Neural cell (in vitro differentiated cells): ENCODE measurements at regions not wholly inside any gene's neighbourhood (a gene's known extent, or its start where the extent isn't known, plus 50 kb on each side); places are given as distances from the start of the nearest gene placed in this dataset.

Source experiments
- H2AFZ ChIP-seq: fragments of 200-600, 300-800 bp; sonication (generic), shearing (Covaris generic); 2 replicates; pipeline ENCODE4 v1.6.0; 2014; ENCODE audit warnings: low read depth, mild to moderate bottlenecking, antibody characterized with exemption, low read length, moderate library complexity
- H3F3A ChIP-seq: fragments of 200-600 bp; shearing (Covaris generic); 2 replicates; pipeline ENCODE4 v1.6.1; 2016; ENCODE audit warnings: mild to moderate bottlenecking, moderate library complexity, mixed read lengths, antibody characterized with exemption, low read length; ENCODE audit not compliant: insufficient read depth, poor library complexity, severe bottlenecking
- H3K27ac ChIP-seq: fragments of 200-600, 300-800 bp; sonication (generic), shearing (Covaris generic); 2 replicates; pipeline ENCODE4 v1.5.1; 2014; ENCODE audit warnings: mild to moderate bottlenecking, low read length, moderate library complexity
- H3K27me3 ChIP-seq: fragments of 300-800, 200-600 bp; sonication (generic), shearing (Covaris generic); 2 replicates; pipeline ENCODE4 v1.6.0; 2014; ENCODE audit warnings: mild to moderate bottlenecking, low read depth, low read length, moderate library complexity; ENCODE audit not compliant: insufficient read depth
- H3K36me3 ChIP-seq: fragments of 300-800, 200-600 bp; sonication (generic), shearing (Covaris generic); 2 replicates; pipeline ENCODE4 v1.5.1; 2014; ENCODE audit warnings: mild to moderate bottlenecking, antibody characterized with exemption, low read length, moderate library complexity; ENCODE audit not compliant: insufficient read depth
- H3K4me2 ChIP-seq: fragments of 300-800, 200-600 bp; sonication (generic), shearing (Covaris generic); 2 replicates; pipeline ENCODE4 v1.6.0; 2014; ENCODE audit warnings: mild to moderate bottlenecking, low read length
- H3K4me3 ChIP-seq: fragments of 300-800, 200-600 bp; sonication (generic), shearing (Covaris generic); 2 replicates; pipeline ENCODE4 v1.5.1; 2014; ENCODE audit warnings: mild to moderate bottlenecking, low read length, moderate library complexity
- H3K79me2 ChIP-seq: fragments of 200-600 bp; shearing (Covaris generic); replicated peaks from 2 replicates; pipeline ENCODE4 v1.6.0; 2014; ENCODE audit warnings: mild to moderate bottlenecking, low read length, moderate library complexity; ENCODE audit not compliant: insufficient read depth
- H3K9ac ChIP-seq: fragments of 300-800, 200-600 bp; sonication (generic), shearing (Covaris generic); 2 replicates; pipeline ENCODE4 v1.6.1; 2016; ENCODE audit warnings: mild to moderate bottlenecking, low read length, mixed read lengths
- H3K9me2 ChIP-seq: fragments of 200-600 bp; shearing (Covaris generic); 2 replicates; pipeline ENCODE4 v1.6.1; 2016; ENCODE audit warnings: mild to moderate bottlenecking, low read length, mixed read lengths; ENCODE audit not compliant: insufficient read depth
- H3K9me3 ChIP-seq: fragments of 200-600, 300-800 bp; sonication (generic), shearing (Covaris generic); 2 replicates; pipeline ENCODE4 v1.6.1; 2016; ENCODE audit warnings: mild to moderate bottlenecking, mixed run types, low read length, moderate library complexity, mixed read lengths
- H4K20me1 ChIP-seq: fragments of 200-600 bp; shearing (Covaris generic); 2 replicates; pipeline ENCODE4 v1.6.1; 2016; ENCODE audit warnings: mild to moderate bottlenecking, mixed run types; ENCODE audit not compliant: insufficient read depth
- EP300 ChIP-seq: fragments of 450-650 bp; conservative IDR thresholded peaks from 2 replicates; pipeline ENCODE4 v1.6.1; 2014; ENCODE audit warnings: antibody characterized with exemption, mild to moderate bottlenecking, moderate library complexity; ENCODE audit not compliant: poor library complexity, severe bottlenecking
- EZH2 ChIP-seq: fragments of 200-600, 300-800 bp; shearing (Covaris generic), sonication (generic); IDR thresholded peaks from 2 replicates; pipeline ENCODE4 v1.6.1; 2014; ENCODE audit warnings: antibody characterized with exemption, low read length, borderline replicate concordance, mild to moderate bottlenecking; ENCODE audit not compliant: insufficient read depth, poor library complexity, severe bottlenecking
- MXI1 ChIP-seq: fragments of 450-650 bp; conservative IDR thresholded peaks from 2 replicates; pipeline ENCODE4 v1.6.1; 2014; ENCODE audit warnings: antibody characterized with exemption, mild to moderate bottlenecking; ENCODE audit not compliant: poor library complexity, severe bottlenecking
- POLR2AphosphoS5 ChIP-seq: IDR thresholded peaks from 2 replicates; pipeline ENCODE4 v1.6.1; 2012
- RAD21 ChIP-seq: fragments of 450-650 bp; conservative IDR thresholded peaks from 2 replicates; pipeline ENCODE4 v1.6.1; 2014; ENCODE audit warnings: antibody characterized with exemption, mild to moderate bottlenecking, moderate library complexity
- SMC3 ChIP-seq: fragments of 450-650 bp; conservative IDR thresholded peaks from 2 replicates; pipeline ENCODE4 v1.6.1; 2014; ENCODE audit warnings: antibody characterized with exemption, mild to moderate bottlenecking, moderate library complexity; ENCODE audit not compliant: poor library complexity
- TAF1 ChIP-seq: IDR thresholded peaks from 2 replicates; pipeline ENCODE4 v1.6.1; 2012; ENCODE audit warnings: low read depth
- TF ChIP-seq, protein P1 (sequence below): fragments of 450-650 bp; IDR thresholded peaks from 2 replicates; pipeline ENCODE4 v1.5.1; 2014; ENCODE audit warnings: antibody characterized with exemption, mild to moderate bottlenecking, moderate library complexity; ENCODE audit not compliant: poor library complexity, severe bottlenecking
- TF ChIP-seq, protein P2 (sequence below): IDR thresholded peaks from 2 replicates; pipeline ENCODE4 v1.6.1; 2012; ENCODE audit warnings: borderline replicate concordance

DNA sequence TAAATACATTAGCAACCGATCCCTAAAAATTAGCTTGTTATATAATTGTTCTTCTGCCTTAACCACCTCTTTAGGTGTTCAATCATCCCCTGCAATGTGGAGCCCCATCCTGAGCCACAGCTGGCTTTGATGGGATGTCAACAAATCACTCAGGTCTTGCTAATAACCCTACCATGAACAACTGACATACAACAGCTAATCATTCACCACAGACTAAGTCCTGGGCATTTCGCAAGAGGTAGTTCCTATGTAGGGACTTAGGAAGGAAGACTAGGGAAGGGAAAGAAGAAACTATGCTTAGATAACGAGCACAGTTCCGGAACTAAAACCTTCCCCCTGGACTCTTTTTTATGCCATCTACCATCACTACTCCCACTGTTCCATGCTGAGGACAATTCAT is 63.6 kb upstream of the PTCHD1 start:
- Histone ChIP-seq H3K9me2 (no peaks in the 10 kb centered on the region), H3K4me3 (no peak overlapping the region), H3K27ac (no peak overlapping the region), H3K9ac (no peak overlapping the region), H2AFZ (no peak overlapping the region), H3K27me3 (no peaks in the 10 kb centered on the region), H3K9me3 (no peaks in the 10 kb centered on the region), H3K4me2 (no peak overlapping the region), H4K20me1 (no peaks in the 10 kb centered on the region), H3K36me3 (no peaks in the 10 kb centered on the region), H3K79me2 (no peaks in the 10 kb centered on the region), H3F3A (no peaks in the 10 kb centered on the region)
- TF ChIP-seq, protein P1, sequence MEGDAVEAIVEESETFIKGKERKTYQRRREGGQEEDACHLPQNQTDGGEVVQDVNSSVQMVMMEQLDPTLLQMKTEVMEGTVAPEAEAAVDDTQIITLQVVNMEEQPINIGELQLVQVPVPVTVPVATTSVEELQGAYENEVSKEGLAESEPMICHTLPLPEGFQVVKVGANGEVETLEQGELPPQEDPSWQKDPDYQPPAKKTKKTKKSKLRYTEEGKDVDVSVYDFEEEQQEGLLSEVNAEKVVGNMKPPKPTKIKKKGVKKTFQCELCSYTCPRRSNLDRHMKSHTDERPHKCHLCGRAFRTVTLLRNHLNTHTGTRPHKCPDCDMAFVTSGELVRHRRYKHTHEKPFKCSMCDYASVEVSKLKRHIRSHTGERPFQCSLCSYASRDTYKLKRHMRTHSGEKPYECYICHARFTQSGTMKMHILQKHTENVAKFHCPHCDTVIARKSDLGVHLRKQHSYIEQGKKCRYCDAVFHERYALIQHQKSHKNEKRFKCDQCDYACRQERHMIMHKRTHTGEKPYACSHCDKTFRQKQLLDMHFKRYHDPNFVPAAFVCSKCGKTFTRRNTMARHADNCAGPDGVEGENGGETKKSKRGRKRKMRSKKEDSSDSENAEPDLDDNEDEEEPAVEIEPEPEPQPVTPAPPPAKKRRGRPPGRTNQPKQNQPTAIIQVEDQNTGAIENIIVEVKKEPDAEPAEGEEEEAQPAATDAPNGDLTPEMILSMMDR, result no peak
- TF ChIP-seq MXI1 (no peak), EZH2 (no peak), POLR2AphosphoS5 (no peak), EP300 (no peak), SMC3 (no peak), RAD21 (no peak), TAF1 (no peak)
- TF ChIP-seq, protein P2, sequence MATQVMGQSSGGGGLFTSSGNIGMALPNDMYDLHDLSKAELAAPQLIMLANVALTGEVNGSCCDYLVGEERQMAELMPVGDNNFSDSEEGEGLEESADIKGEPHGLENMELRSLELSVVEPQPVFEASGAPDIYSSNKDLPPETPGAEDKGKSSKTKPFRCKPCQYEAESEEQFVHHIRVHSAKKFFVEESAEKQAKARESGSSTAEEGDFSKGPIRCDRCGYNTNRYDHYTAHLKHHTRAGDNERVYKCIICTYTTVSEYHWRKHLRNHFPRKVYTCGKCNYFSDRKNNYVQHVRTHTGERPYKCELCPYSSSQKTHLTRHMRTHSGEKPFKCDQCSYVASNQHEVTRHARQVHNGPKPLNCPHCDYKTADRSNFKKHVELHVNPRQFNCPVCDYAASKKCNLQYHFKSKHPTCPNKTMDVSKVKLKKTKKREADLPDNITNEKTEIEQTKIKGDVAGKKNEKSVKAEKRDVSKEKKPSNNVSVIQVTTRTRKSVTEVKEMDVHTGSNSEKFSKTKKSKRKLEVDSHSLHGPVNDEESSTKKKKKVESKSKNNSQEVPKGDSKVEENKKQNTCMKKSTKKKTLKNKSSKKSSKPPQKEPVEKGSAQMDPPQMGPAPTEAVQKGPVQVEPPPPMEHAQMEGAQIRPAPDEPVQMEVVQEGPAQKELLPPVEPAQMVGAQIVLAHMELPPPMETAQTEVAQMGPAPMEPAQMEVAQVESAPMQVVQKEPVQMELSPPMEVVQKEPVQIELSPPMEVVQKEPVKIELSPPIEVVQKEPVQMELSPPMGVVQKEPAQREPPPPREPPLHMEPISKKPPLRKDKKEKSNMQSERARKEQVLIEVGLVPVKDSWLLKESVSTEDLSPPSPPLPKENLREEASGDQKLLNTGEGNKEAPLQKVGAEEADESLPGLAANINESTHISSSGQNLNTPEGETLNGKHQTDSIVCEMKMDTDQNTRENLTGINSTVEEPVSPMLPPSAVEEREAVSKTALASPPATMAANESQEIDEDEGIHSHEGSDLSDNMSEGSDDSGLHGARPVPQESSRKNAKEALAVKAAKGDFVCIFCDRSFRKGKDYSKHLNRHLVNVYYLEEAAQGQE, result no peak

DNA sequence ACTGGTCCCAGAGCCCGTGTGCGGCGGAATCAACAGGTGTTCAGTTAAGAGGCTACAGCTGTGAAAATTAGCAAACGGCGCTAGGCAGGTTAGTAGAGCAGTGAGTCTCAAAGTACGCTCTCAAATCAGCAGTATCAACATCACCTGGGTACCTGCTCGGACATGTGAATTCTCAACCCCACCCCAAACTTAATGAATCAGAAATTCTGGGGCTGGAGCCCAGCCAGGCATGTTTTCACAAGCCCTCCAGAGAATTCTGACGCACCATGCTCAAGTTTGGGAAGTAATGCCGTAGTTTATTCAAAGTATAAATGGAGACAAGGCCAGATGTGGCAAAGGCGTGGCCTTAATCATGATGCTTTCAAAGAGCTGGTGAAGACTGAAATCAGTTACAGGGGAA is 58.2 kb upstream of the PTCHD1 start:
- H3K36me3 ChIP-seq, result no peaks in the 10 kb centered on the region
- H3K27ac ChIP-seq, result no peak overlapping the region
- H3K4me2 ChIP-seq, result no peak overlapping the region
- H3K9me2 ChIP-seq, result no peaks in the 10 kb centered on the region
- no peak overlapping the region for H3K9ac ChIP-seq
- no peak overlapping the region for H3K4me3 ChIP-seq
- H4K20me1 ChIP-seq, result no peaks in the 10 kb centered on the region
- no peak for TF ChIP-seq EP300
- TF ChIP-seq, protein P1, result no peak
- TF ChIP-seq TAF1, result no peak
- TF ChIP-seq POLR2AphosphoS5, result no peak
- TF ChIP-seq, protein P2, result no peak
- no peak for TF ChIP-seq RAD21
- no peak for TF ChIP-seq EZH2
- TF ChIP-seq SMC3, result no peak
- TF ChIP-seq MXI1, result no peak
- no peaks in the 10 kb centered on the region for H3K27me3 ChIP-seq
- no peak overlapping the region for H2AFZ ChIP-seq
- H3K79me2 ChIP-seq, result no peaks in the 10 kb centered on the region
- no peaks in the 10 kb centered on the region for H3F3A ChIP-seq
- no peaks in the 10 kb centered on the region for H3K9me3 ChIP-seq
